Testis (tissue), 2 donors: ENCODE measurements at regions not wholly inside any gene's neighbourhood (a gene's known extent, or its start where the extent isn't known, plus 50 kb on each side); places are given as distances from the start of the nearest gene placed in this dataset.
"Not testable (repeated sequence)": the region's sequence is repeated elsewhere in the genome, so short reads cannot be mapped to it uniquely, and the experiment has no call there.

Source experiments
- DNase-seq: peaks from one replicate; pipeline ENCODE4 v3.0.0-alpha.2; 2019
- H3K27ac ChIP-seq, 2 donors: fragments of 200-600 bp; sonication (generic); one replicate each; pipeline ENCODE4 v1.5.1; 2019
- H3K27me3 ChIP-seq: fragments of 200-600 bp; sonication (generic); one replicate; pipeline ENCODE4 v1.5.1; 2019
- H3K36me3 ChIP-seq: fragments of 200-600 bp; sonication (generic); one replicate; pipeline ENCODE4 v1.5.1; 2017; ENCODE audit warnings: low read depth; ENCODE audit errors: missing control alignments
- H3K4me1 ChIP-seq: fragments of 200-600 bp; sonication (generic); one replicate; pipeline ENCODE4 v1.5.1; 2019
- H3K4me3 ChIP-seq, 2 donors: fragments of 200-600 bp; sonication (generic); one replicate each; pipeline ENCODE4 v1.5.1; 2017 to 2019
- H3K9me3 ChIP-seq: fragments of 200-600 bp; sonication (generic); one replicate; pipeline ENCODE4 v1.5.1; 2017
- CTCF ChIP-seq, 3 experiments: fragments of 450-650 bp in 2 of 3; fragments of 200-600 bp in 1 of 3; sonication (generic) in 1 of 3; IDR thresholded peaks; one replicate each; pipeline ENCODE4 v1.5.1; 2016 to 2019; ENCODE audit warnings: antibody characterized with exemption in 3 of 3, mild to moderate bottlenecking in 2 of 3, moderate library complexity in 1 of 3
- POLR2A ChIP-seq: fragments of 450-650 bp; IDR thresholded peaks from one replicate; pipeline ENCODE4 v1.6.1; 2017; ENCODE audit warnings: antibody characterized with exemption, mild to moderate bottlenecking, moderate library complexity
- WGBS, 2 donors: methylation state at CpG; one replicate each; pipeline ENCODE4 v1.1.5; 2018; 5-methylcytosine and 5-hydroxymethylcytosine counted together
- intact Hi-C: fragments of 100-400 bp; cut with DNase I; formaldehyde crosslinking; loops from one replicate; pipeline ENCODE4 v1.15.1; 2023; ENCODE audit warnings: low total_unique reads

- WGBS, 2 donors: 88 to 89% methylated on average over 1 to 2 of the region's 2 CpGs
- TF ChIP-seq POLR2A: no peak
- no peak for TF ChIP-seq CTCF (IDR thresholded peaks at IDR 0.05)
Observed at GRCh38 chrX:65883556-65883955, 156.3 kb downstream of the VSIG4 start.

GRCh38 chrX:65879977-65880799 lies 159.7 kb downstream of the VSIG4 start:
- TF ChIP-seq CTCF (IDR thresholded peaks at IDR 0.05) (no peak), POLR2A (no peak)
- DNase-seq: no peak
- Histone ChIP-seq H3K27me3 (no peaks in the 10 kb centered on the region), H3K4me3 (no peak overlapping the region), H3K27ac (no peak overlapping the region), H3K4me1 (no peaks in the 10 kb centered on the region), H3K9me3 (no peaks in the 10 kb centered on the region), H3K36me3 (no peaks in the 10 kb centered on the region)
- intact Hi-C loops: no loop called here
- WGBS, 2 donors: 85 to 89% methylated on average over 1 of the region's 1 CpG

More at GRCh38 chrX:65883556-65883955, 156.3 kb downstream of the VSIG4 start:
- Histone ChIP-seq H3K4me3 (no peak overlapping the region), H3K27ac (no peak overlapping the region), H3K9me3 (no peaks in the 10 kb centered on the region), H3K4me1 (no peaks in the 10 kb centered on the region), H3K36me3 (no peaks in the 10 kb centered on the region), H3K27me3 (no peaks in the 10 kb centered on the region)
- intact Hi-C loops: no loop called here
- DNase-seq: no peak

- H3K4me3 ChIP-seq: no peak overlapping the region
- intact Hi-C loops: no loop called here
- H3K27ac ChIP-seq: no peak overlapping the region
- H3K9me3 ChIP-seq: no peaks in the 10 kb centered on the region
- DNase-seq: no peak
- WGBS, 2 donors: 70 to 87% methylated on average over 1 of the region's 1 CpG
- no peaks in the 10 kb centered on the region for H3K27me3 ChIP-seq
- no peaks in the 10 kb centered on the region for H3K36me3 ChIP-seq
- H3K4me1 ChIP-seq: no peaks in the 10 kb centered on the region
- no peak for TF ChIP-seq POLR2A
- TF ChIP-seq CTCF (IDR thresholded peaks at IDR 0.05): no peak
Observed at GRCh38 chrX:65878456-65878855, 161.4 kb downstream of the VSIG4 start.

- H3K27ac ChIP-seq: no peak overlapping the region
- 85 to 86% methylated on average over 2 to 3 of the region's 3 CpGs for WGBS, 2 donors
- no peak for DNase-seq
Observed at GRCh38 chrX:65877953-65878352, 161.9 kb downstream of the VSIG4 start.

GRCh38 chrX:65875614-65876013 lies 164.3 kb downstream of the VSIG4 start:
- intact Hi-C loops: not testable (repeated sequence)

More at GRCh38 chrX:65877953-65878352, 161.9 kb downstream of the VSIG4 start:
- Histone ChIP-seq H3K4me1 (no peaks in the 10 kb centered on the region), H3K9me3 (no peaks in the 10 kb centered on the region), H3K27me3 (no peaks in the 10 kb centered on the region), H3K4me3 (no peak overlapping the region), H3K36me3 (no peaks in the 10 kb centered on the region)
- intact Hi-C loops: no loop called here
- TF ChIP-seq POLR2A (no peak), CTCF (IDR thresholded peaks at IDR 0.05) (no peak)

More at GRCh38 chrX:65875614-65876013, 164.3 kb downstream of the VSIG4 start:
- DNase-seq, H3K4me1 ChIP-seq, H3K27me3 ChIP-seq, H3K4me3 ChIP-seq, H3K9me3 ChIP-seq, H3K36me3 ChIP-seq, H3K27ac ChIP-seq: not testable (repeated sequence)
- whole genome bisulfite sequencing, 2 donors: 79 to 82% methylated on average over 4 of the region's 4 CpGs
